ENCODE measurements at regions not wholly inside any gene's neighbourhood (a gene's known extent, or its start where the extent isn't known, plus 50 kb on each side); places are given as distances from the start of the nearest gene placed in this dataset.

DNA sequence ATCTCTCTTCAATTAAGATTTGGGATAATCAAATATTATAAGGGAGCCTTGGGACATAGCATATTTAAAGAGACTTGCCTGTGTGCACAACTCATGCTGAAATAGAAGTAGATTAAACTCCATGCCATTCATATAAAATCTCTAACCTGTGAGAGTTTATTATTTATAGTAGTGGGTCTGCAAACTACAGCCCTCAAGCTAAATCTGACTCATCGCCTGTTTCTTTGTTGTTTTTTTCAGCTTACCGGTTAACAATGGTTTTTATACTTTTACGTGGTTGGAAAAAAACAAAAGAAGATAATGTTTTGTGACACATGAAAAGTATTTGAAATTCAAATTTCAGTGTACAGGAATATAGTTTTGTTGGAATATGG lies 61.9 kb upstream of the GHR start:
- no peak for DNase-seq

DNA sequence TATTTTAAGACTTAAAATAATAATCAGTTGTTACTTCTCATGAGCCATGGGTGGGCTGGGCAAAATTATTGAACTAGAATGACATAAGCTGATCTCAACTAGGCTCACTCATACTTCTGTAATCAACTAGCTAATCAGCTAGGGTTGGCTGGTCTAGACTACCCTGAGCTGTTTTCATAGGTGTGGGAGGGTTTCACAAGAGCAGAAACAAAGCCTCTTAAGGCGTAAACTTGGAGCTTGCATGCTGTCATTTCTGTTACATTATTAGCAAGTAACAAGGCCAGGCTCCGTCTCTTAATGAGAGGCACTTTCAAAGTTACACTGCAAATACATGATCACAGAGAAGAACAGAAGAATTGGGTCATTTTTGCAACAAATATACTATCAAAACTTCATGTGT lies 57.2 kb upstream of the GHR start:
- DNase-seq: no peak

Data from suppressor macrophage treated with lipopolysaccharide for 4 hours (primary cell).